Vagina (tissue), 2 donors: ENCODE measurements at regions not wholly inside any gene's neighbourhood (a gene's known extent, or its start where the extent isn't known, plus 50 kb on each side); places are given as distances from the start of the nearest gene placed in this dataset.

ENCODE experiments used
- POLR2A ChIP-seq, 2 donors: fragments of 450-650 bp; IDR thresholded peaks; one replicate each; pipeline ENCODE4 v1.6.1; 2017; ENCODE audit warnings: antibody characterized with exemption in 2 of 2, mild to moderate bottlenecking in 2 of 2, moderate library complexity in 2 of 2
- TF ChIP-seq, protein P1 (sequence below), 3 experiments: fragments of 450-650 bp in 2 of 3; fragments of 200-600 bp in 1 of 3; sonication (generic) in 1 of 3; IDR thresholded peaks; one replicate each; pipeline ENCODE4 v1.5.1; 2017 to 2019; ENCODE audit warnings: antibody characterized with exemption in 3 of 3, mild to moderate bottlenecking in 2 of 3, moderate library complexity in 2 of 3

DNA sequence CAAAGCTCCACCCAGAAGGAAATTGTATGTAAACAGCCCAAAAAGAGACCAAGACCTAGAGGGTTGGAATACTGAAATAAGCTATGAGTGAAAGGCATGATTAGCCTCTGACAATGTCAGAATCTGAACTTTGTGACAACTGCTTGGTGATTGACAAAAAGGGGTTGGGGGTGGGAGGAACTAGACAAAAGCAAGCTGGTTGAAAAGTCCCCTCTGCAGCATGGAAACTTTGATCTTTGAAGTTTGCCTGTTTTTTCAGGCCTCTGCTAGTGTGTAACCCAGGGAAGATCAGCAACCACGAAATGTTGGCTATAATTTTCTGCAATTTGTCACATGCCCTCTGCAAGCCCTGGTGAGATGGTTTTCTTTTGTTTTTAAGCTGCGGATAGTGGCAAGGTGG, 104.8 kb upstream of the SLC25A13 start:
- TF ChIP-seq POLR2A (IDR thresholded peaks at IDR 0.05): no peak
- TF ChIP-seq, protein P1, sequence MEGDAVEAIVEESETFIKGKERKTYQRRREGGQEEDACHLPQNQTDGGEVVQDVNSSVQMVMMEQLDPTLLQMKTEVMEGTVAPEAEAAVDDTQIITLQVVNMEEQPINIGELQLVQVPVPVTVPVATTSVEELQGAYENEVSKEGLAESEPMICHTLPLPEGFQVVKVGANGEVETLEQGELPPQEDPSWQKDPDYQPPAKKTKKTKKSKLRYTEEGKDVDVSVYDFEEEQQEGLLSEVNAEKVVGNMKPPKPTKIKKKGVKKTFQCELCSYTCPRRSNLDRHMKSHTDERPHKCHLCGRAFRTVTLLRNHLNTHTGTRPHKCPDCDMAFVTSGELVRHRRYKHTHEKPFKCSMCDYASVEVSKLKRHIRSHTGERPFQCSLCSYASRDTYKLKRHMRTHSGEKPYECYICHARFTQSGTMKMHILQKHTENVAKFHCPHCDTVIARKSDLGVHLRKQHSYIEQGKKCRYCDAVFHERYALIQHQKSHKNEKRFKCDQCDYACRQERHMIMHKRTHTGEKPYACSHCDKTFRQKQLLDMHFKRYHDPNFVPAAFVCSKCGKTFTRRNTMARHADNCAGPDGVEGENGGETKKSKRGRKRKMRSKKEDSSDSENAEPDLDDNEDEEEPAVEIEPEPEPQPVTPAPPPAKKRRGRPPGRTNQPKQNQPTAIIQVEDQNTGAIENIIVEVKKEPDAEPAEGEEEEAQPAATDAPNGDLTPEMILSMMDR (IDR thresholded peaks at IDR 0.05): no peak
